K562 (cell line): ENCODE measurements at regions not wholly inside any gene's neighbourhood (a gene's known extent, or its start where the extent isn't known, plus 50 kb on each side); places are given as distances from the start of the nearest gene placed in this dataset.
"Not testable (repeated sequence)": the region's sequence is repeated elsewhere in the genome, so short reads cannot be mapped to it uniquely, and the experiment has no call there.

Experiments
- ATAC-seq: fragments of 200-7000 bp; cut with Tn5 transposase; 3 replicates; pipeline ENCODE4 v1.9.1; 2020; ENCODE audit warnings: moderate library complexity
- BruUV-seq: library from RNA; stranded (reverse); fragments of 400-500 nt; replicated peaks from 2 replicates; lab custom pipeline; 2021; lab: Mats Ljungman, UMichigan
- CTCF ChIA-PET: fragments of 300-600 bp; formaldehyde crosslinking; extraction: SDS; loops from one replicate; lab custom pipeline; 2021; ENCODE audit warnings: low intra/inter-chr PET ratio; lab: Yijun Ruan, JAX
- POLR2A ChIA-PET: fragments of 300-600, 350-650 bp; sonication (Branson Sonifier 250); formaldehyde crosslinking; extraction: SDS; loops from one replicate; lab custom pipeline; 2021; ENCODE audit warnings: antibody characterized with exemption, inconsistent platforms; lab: Yijun Ruan, JAX
- DNase-seq, 4 experiments: peaks; one replicate each; pipeline versions ENCODE4 v3.0.0 to v3.0.0-alpha.2; 2011 to 2018; ENCODE audit warnings: low spot score in 3 of 4, mixed read lengths in 3 of 4; ENCODE audit errors: extremely low read depth in 1 of 4
- FAIRE-seq: peaks from 2 replicates; lab custom pipeline; 2011; peaks lifted over from hg19 to GRCh38; lab: Jason Lieb, UNC
- H2AFZ ChIP-seq: 2 replicates; pipeline ENCODE4 v1.6.0; 2011; ENCODE audit warnings: low read depth, low read length, control low read depth, inconsistent platforms
- H3K27ac ChIP-seq: fragments of 200-600 bp; 3 replicates; pipeline ENCODE4 v1.8.0; 2011; ENCODE audit warnings: low read depth, mild to moderate bottlenecking, control low read depth, inconsistent platforms, low read length, moderate library complexity, mixed read lengths; ENCODE audit errors: extremely low read depth
- H3K27me3 ChIP-seq, 2 experiments: fragments of 300-600 bp in 1 of 2; 2 replicates in 1 of 2; 3 replicates in 1 of 2; pipeline versions ENCODE4 v1.6.0 to v1.8.0; 2011; ENCODE audit warnings: inconsistent platforms in 2 of 2, low read length in 2 of 2, mild to moderate bottlenecking in 1 of 2, mixed read lengths in 1 of 2, moderate library complexity in 1 of 2; ENCODE audit not compliant: control insufficient read depth in 2 of 2, insufficient read depth in 2 of 2
- H3K36me3 ChIP-seq: fragments of 300-600 bp; 3 replicates; pipeline ENCODE4 v1.8.0; 2011; ENCODE audit warnings: mild to moderate bottlenecking, low read length, inconsistent platforms; ENCODE audit not compliant: control insufficient read depth, insufficient read depth
- H3K4me1 ChIP-seq, 2 experiments: fragments of 200-600 bp in 1 of 2; replicated peaks in 1 of 2; 2 replicates in 1 of 2; 3 replicates in 1 of 2; pipeline versions ENCODE4 v1.5.1 to v1.8.0; 2011; ENCODE audit warnings: inconsistent platforms in 2 of 2, low read length in 2 of 2, mild to moderate bottlenecking in 1 of 2, mixed read lengths in 1 of 2, moderate library complexity in 1 of 2; ENCODE audit not compliant: control insufficient read depth in 2 of 2, insufficient read depth in 2 of 2
- H3K4me2 ChIP-seq: 2 replicates; pipeline ENCODE4 v1.6.1; 2011; ENCODE audit warnings: low read length, control low read depth, inconsistent platforms, mixed read lengths; ENCODE audit not compliant: insufficient read depth
- H3K4me3 ChIP-seq: fragments of 200-600 bp; sonication (generic), shearing (Covaris generic); 2 replicates; pipeline ENCODE4 v1.5.1; 2016; ENCODE audit warnings: control low read depth, inconsistent platforms
- H3K79me2 ChIP-seq: fragments of 200-600 bp; 3 replicates; pipeline ENCODE4 v1.8.0; 2011; ENCODE audit warnings: low read length, inconsistent platforms; ENCODE audit not compliant: control insufficient read depth, insufficient read depth
- H3K9ac ChIP-seq, 2 experiments: 2 replicates each; pipeline versions ENCODE4 v1.6.0 to v1.6.1; 2011; ENCODE audit warnings: low read depth in 2 of 2, low read length in 2 of 2, control low read depth in 1 of 2, inconsistent platforms in 1 of 2, mild to moderate bottlenecking in 1 of 2, mixed read lengths in 1 of 2; ENCODE audit not compliant: insufficient read depth in 1 of 2
- H3K9me1 ChIP-seq: one replicate; pipeline ENCODE4 v1.6.0; 2011; ENCODE audit warnings: inconsistent platforms, mild to moderate bottlenecking, low read length, moderate library complexity; ENCODE audit not compliant: control insufficient read depth, insufficient read depth
- H3K9me3 ChIP-seq: replicated peaks from 2 replicates; pipeline ENCODE4 v1.5.1; 2011; ENCODE audit warnings: low read depth, low read length, inconsistent platforms; ENCODE audit not compliant: control insufficient read depth, insufficient read depth
- H4K20me1 ChIP-seq: replicated peaks from 2 replicates; pipeline ENCODE4 v1.6.1; 2011; ENCODE audit warnings: low read length, inconsistent platforms, mixed read lengths; ENCODE audit not compliant: control insufficient read depth, insufficient read depth
- KLF13 ChIP-seq: fragments of 450-650 bp; IDR thresholded peaks from 2 replicates; pipeline ENCODE4 v1.6.1; 2016; ENCODE audit warnings: missing genetic modification characterization, low read depth, mild to moderate bottlenecking, missing compliant biosample characterization, moderate library complexity, borderline replicate concordance
- NFIC ChIP-seq: fragments of 450-650 bp; IDR thresholded peaks from 2 replicates; pipeline ENCODE4 v1.6.1; 2017; ENCODE audit warnings: mild to moderate bottlenecking, inconsistent platforms
- PKNOX1 ChIP-seq: fragments of 450-650 bp; IDR thresholded peaks from 2 replicates; pipeline ENCODE4 v1.6.1; 2016
- WGBS: fragments of 100-300 bp; shearing (Covaris generic); methylation state at CpG from one replicate; pipeline ENCODE4 v1.1.6; 2016; ENCODE audit warnings: low coverage, mixed read lengths; ENCODE audit not compliant: insufficient coverage; ENCODE audit errors: missing lambda C conversion rate; 5-methylcytosine and 5-hydroxymethylcytosine counted together
- in situ Hi-C: fragments of 300-500 bp; cut with MboI; formaldehyde crosslinking; loops from 4 replicates; pipeline ENCODE4 v1.15.0; 2018; ENCODE audit warnings: inconsistent platforms, mixed read lengths
- intact Hi-C: fragments of 100-400 bp; cut with micrococcal nuclease; formaldehyde crosslinking; loops from 2 replicates; pipeline ENCODE4 v1.14.2; 2022
- TF ChIP-seq, protein P1 (sequence below), 2 experiments: fragments of 450-650 bp in 1 of 2; sonication (generic) in 1 of 2; formaldehyde crosslinking in 1 of 2; IDR thresholded peaks; 2 replicates each; pipeline versions ENCODE4 v1.7.1 to v1.9.0; 2016 to 2022; ENCODE audit warnings: inconsistent platforms in 1 of 2, mild to moderate bottlenecking in 1 of 2, missing genetic modification reagents in 1 of 2

GRCh38 chr11:67791598-67792170, 117.3 kb upstream of the ALDH3B2 start:
- H3K9me3 ChIP-seq, H3K36me3 ChIP-seq, H3K27ac ChIP-seq, H3K27me3 ChIP-seq, H3K9me1 ChIP-seq, H3K79me2 ChIP-seq, H3K4me1 ChIP-seq, H3K9ac ChIP-seq, POLR2A ChIA-PET, FAIRE-seq, H2AFZ ChIP-seq, H4K20me1 ChIP-seq, H3K4me3 ChIP-seq, BruUV-seq, CTCF ChIA-PET: not testable (repeated sequence)
- peak; percentile 35; the same call in 1 of the 3 replicates for ATAC-seq
- peak in 3 of 4 experiments; percentile 6 to 8 (median 8) for DNase-seq
- 0 out of 2 replicates have a peak overlapping the region, but pooled peaks have one; percentile 11 for H3K4me2 ChIP-seq
- in situ Hi-C loops (loop anchor here (10.0 kb wide), 1 partner anchor 127 kb away; no protein-coding TSS in a partner anchor), intact Hi-C loops (loop anchor here (2.0 kb wide), 1 partner anchor 209 kb away; the partner anchor contains the start of gene GSTP1)
- TF ChIP-seq PKNOX1, result 0 out of 2 replicates have a peak, but pooled peaks have one; percentile 25
- peak; percentile 94 for TF ChIP-seq NFIC
- TF ChIP-seq KLF13 (tag), result 0 out of 2 replicates have a peak, but pooled peaks have one; percentile 15
- TF ChIP-seq, protein P1, sequence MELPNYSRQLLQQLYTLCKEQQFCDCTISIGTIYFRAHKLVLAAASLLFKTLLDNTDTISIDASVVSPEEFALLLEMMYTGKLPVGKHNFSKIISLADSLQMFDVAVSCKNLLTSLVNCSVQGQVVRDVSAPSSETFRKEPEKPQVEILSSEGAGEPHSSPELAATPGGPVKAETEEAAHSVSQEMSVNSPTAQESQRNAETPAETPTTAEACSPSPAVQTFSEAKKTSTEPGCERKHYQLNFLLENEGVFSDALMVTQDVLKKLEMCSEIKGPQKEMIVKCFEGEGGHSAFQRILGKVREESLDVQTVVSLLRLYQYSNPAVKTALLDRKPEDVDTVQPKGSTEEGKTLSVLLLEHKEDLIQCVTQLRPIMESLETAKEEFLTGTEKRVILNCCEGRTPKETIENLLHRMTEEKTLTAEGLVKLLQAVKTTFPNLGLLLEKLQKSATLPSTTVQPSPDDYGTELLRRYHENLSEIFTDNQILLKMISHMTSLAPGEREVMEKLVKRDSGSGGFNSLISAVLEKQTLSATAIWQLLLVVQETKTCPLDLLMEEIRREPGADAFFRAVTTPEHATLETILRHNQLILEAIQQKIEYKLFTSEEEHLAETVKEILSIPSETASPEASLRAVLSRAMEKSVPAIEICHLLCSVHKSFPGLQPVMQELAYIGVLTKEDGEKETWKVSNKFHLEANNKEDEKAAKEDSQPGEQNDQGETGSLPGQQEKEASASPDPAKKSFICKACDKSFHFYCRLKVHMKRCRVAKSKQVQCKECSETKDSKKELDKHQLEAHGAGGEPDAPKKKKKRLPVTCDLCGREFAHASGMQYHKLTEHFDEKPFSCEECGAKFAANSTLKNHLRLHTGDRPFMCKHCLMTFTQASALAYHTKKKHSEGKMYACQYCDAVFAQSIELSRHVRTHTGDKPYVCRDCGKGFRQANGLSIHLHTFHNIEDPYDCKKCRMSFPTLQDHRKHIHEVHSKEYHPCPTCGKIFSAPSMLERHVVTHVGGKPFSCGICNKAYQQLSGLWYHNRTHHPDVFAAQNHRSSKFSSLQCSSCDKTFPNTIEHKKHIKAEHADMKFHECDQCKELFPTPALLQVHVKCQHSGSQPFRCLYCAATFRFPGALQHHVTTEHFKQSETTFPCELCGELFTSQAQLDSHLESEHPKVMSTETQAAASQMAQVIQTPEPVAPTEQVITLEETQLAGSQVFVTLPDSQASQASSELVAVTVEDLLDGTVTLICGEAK (IDR thresholded peaks at IDR 0.05), result peak; percentile 98
- TF ChIP-seq, protein P1 (CRISPR knock-in tag; IDR thresholded peaks at IDR 0.05), result peak; percentile 96
- WGBS, result 26% methylated on average over 10 of the region's 11 CpGs

GRCh38 chr11:67788341-67788695, 113.9 kb upstream of the ALDH3B2 start:
- H3K27ac ChIP-seq, H3K36me3 ChIP-seq, H3K9me1 ChIP-seq, H3K4me1 ChIP-seq, H3K4me2 ChIP-seq, H4K20me1 ChIP-seq, FAIRE-seq, H3K9me3 ChIP-seq, POLR2A ChIA-PET, CTCF ChIA-PET, BruUV-seq, ATAC-seq, H3K27me3 ChIP-seq, in situ Hi-C loops, H3K79me2 ChIP-seq, H3K4me3 ChIP-seq, DNase-seq, intact Hi-C loops, H3K9ac ChIP-seq: not testable (repeated sequence)
- H2AFZ ChIP-seq, result peak overlapping the region; percentile 55; the same call in 1 of the 2 replicates
- 39% methylated on average over 5 of the region's 5 CpGs for WGBS
